GM23338 (cell line): ENCODE measurements at regions not wholly inside any gene's neighbourhood (a gene's known extent, or its start where the extent isn't known, plus 50 kb on each side); places are given as distances from the start of the nearest gene placed in this dataset.

ENCODE experiments used
- CREB1 ChIP-seq: fragments of 250-450 bp; sonication (Bioruptor Pico); IDR thresholded peaks from 2 replicates; pipeline ENCODE4 v1.5.0; 2020; ENCODE audit warnings: low read depth, mild to moderate bottlenecking, moderate library complexity
- CTCF ChIP-seq, 2 experiments: fragments of 200-600 bp in 1 of 2; sonication (generic) in 1 of 2; conservative IDR thresholded peaks; 2 replicates each; pipeline versions ENCODE4 v1.5.1 to v1.6.1; 2016 to 2017; ENCODE audit warnings: antibody characterized with exemption in 2 of 2, low read depth in 2 of 2, mild to moderate bottlenecking in 2 of 2, moderate library complexity in 1 of 2
- ETS1 ChIP-seq: IDR thresholded peaks from 2 replicates; pipeline ENCODE4 v1.6.1; 2016; ENCODE audit warnings: antibody characterized with exemption
- EZH2 ChIP-seq: fragments of 200-600 bp; sonication (generic); IDR thresholded peaks from one replicate; pipeline ENCODE4 v1.8.0; 2017; ENCODE audit warnings: antibody characterized with exemption, mild to moderate bottlenecking, low read depth; ENCODE audit not compliant: unreplicated experiment
- EZH2phosphoT487 ChIP-seq: fragments of 200-600 bp; sonication (generic); IDR thresholded peaks from one replicate; pipeline ENCODE4 v1.8.1; 2018; ENCODE audit warnings: antibody characterized with exemption; ENCODE audit not compliant: unreplicated experiment
- JUNB ChIP-seq: IDR thresholded peaks from one replicate; pipeline ENCODE4 v1.6.1; 2016; ENCODE audit warnings: antibody characterized with exemption; ENCODE audit not compliant: unreplicated experiment
- NANOG ChIP-seq: IDR thresholded peaks from 2 replicates; pipeline ENCODE4 v1.6.1; 2016; ENCODE audit warnings: antibody characterized with exemption, borderline replicate concordance
- POLR2AphosphoS5 ChIP-seq: IDR thresholded peaks from 2 replicates; pipeline ENCODE4 v1.6.1; 2016; ENCODE audit warnings: antibody characterized with exemption, low read depth
- REST ChIP-seq: IDR thresholded peaks from one replicate; pipeline ENCODE4 v1.6.1; 2018; ENCODE audit warnings: antibody characterized with exemption; ENCODE audit not compliant: unreplicated experiment
- STAT1 ChIP-seq: IDR thresholded peaks from one replicate; pipeline ENCODE4 v1.6.1; 2016; ENCODE audit warnings: antibody characterized with exemption; ENCODE audit not compliant: unreplicated experiment
- ZNF114 ChIP-seq: fragments of 250-450 bp; sonication (Bioruptor Pico); IDR thresholded peaks from 2 replicates; pipeline ENCODE4 v1.5.0; 2020; ENCODE audit warnings: mild to moderate bottlenecking, moderate library complexity
- ZNF331 ChIP-seq: fragments of 250-450 bp; sonication (Bioruptor Pico); IDR thresholded peaks from 2 replicates; pipeline ENCODE4 v1.5.0; 2020; ENCODE audit warnings: low read depth, mild to moderate bottlenecking, moderate library complexity

GRCh38 chr6:139927236-139927635 lies 552.8 kb upstream of the CITED2 start:
- TF ChIP-seq CTCF (conservative IDR thresholded peaks at IDR 0.05; ENCODE audit: low read depth in 2 of 2) (peak; percentile 42 to 58), CREB1 (CRISPR knock-in tag) (no peak), POLR2AphosphoS5 (no peak), EZH2 (no peak), EZH2phosphoT487 (no peak), ZNF114 (CRISPR knock-in tag) (no peak), JUNB (no peak), ZNF331 (CRISPR knock-in tag) (no peak), REST (no peak), STAT1 (no peak), NANOG (no peak), ETS1 (no peak)
